Gastroesophageal sphincter (tissue), 3 donors: ENCODE measurements at regions not wholly inside any gene's neighbourhood (a gene's known extent, or its start where the extent isn't known, plus 50 kb on each side); places are given as distances from the start of the nearest gene placed in this dataset.
"Not testable (repeated sequence)": the region's sequence is repeated elsewhere in the genome, so short reads cannot be mapped to it uniquely, and the experiment has no call there.

ENCODE experiments used
- CTCF ChIP-seq, 4 experiments: fragments of 200-600 bp in 2 of 4; fragments of 450-650 bp in 2 of 4; sonication (generic) in 1 of 4; IDR thresholded peaks; one replicate each; pipeline ENCODE4 v1.5.1; 2017 to 2019; ENCODE audit warnings: antibody characterized with exemption in 4 of 4, mild to moderate bottlenecking in 2 of 4, moderate library complexity in 2 of 4
- EP300 ChIP-seq: sonication (generic); formaldehyde crosslinking; IDR thresholded peaks from one replicate; pipeline ENCODE4 v1.6.1; 2017; ENCODE audit warnings: antibody characterized with exemption, mild to moderate bottlenecking
- POLR2A ChIP-seq, 2 donors: fragments of 450-650 bp; IDR thresholded peaks; one replicate each; pipeline ENCODE4 v1.6.1; 2017; ENCODE audit warnings: antibody characterized with exemption in 2 of 2, mild to moderate bottlenecking in 2 of 2, moderate library complexity in 1 of 2
- POLR2AphosphoS5 ChIP-seq: sonication (generic); formaldehyde crosslinking; IDR thresholded peaks from one replicate; pipeline ENCODE4 v1.6.1; 2017; ENCODE audit warnings: antibody characterized with exemption

GRCh38 chr17:20376642-20377041 lies 90.7 kb downstream of the LGALS9B start:
- not testable (repeated sequence) for TF ChIP-seq CTCF (IDR thresholded peaks at IDR 0.05); POLR2A (IDR thresholded peaks at IDR 0.05); POLR2AphosphoS5; EP300
